GM04504 (cell line): ENCODE measurements at regions not wholly inside any gene's neighbourhood (a gene's known extent, or its start where the extent isn't known, plus 50 kb on each side); places are given as distances from the start of the nearest gene placed in this dataset.
"Not testable (repeated sequence)": the region's sequence is repeated elsewhere in the genome, so short reads cannot be mapped to it uniquely, and the experiment has no call there.

Source experiments
- DNase-seq: peaks from one replicate; pipeline ENCODE4 v3.0.0-alpha.2; 2012; ENCODE audit warnings: low read depth

GRCh38 chr2:103383541-103383940, 621.7 kb downstream of the TMEM182 start:
- DNase-seq, result no peak

- no peak for DNase-seq
Observed at GRCh38 chr2:103386872-103387271, 625.0 kb downstream of the TMEM182 start.

DNA sequence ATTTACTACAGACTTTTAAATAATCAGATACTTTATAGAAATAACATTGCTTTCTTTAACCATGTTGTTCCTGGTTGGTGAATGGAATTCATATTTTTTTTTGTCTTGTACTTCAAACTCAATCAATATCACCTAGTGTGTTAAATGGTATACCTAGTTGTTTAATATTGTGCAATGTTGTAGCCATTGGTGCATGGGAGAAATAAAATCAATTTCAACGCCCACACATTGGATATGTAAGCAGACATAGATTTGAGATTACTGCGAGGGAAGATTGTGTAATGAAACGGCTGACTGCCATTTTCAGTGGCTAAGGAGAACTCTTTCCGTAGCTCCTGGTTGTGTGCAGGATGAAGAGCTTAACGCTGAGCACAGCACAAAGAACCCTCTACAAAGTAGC, 626.1 kb downstream of the TMEM182 start:
- DNase-seq, result no peak

GRCh38 chr2:103396152-103396551, 634.3 kb downstream of the TMEM182 start:
- no peak for DNase-seq

DNA sequence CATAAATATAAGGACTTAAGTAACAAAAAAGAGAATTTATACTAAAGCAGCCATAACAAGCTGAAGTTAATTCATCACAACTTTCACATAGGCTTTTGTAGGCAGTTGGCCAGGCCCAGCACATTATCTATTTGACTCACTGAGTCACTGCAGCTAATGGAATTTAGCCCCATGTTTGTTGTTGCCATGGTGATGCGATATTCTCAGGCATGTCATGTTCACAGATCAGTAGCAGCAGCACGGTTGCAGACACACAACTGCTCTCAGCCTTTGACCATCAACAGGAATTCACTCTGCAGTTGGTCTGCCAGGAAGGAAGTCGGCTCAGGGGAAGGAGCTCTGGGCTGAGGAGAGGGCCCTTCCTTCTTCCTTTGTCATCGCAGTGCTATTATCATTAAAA, 639.8 kb downstream of the TMEM182 start:
- DNase-seq, result no peak

- DNase-seq, result no peak
Observed at GRCh38 chr2:103402336-103402735, 640.5 kb downstream of the TMEM182 start.

DNA sequence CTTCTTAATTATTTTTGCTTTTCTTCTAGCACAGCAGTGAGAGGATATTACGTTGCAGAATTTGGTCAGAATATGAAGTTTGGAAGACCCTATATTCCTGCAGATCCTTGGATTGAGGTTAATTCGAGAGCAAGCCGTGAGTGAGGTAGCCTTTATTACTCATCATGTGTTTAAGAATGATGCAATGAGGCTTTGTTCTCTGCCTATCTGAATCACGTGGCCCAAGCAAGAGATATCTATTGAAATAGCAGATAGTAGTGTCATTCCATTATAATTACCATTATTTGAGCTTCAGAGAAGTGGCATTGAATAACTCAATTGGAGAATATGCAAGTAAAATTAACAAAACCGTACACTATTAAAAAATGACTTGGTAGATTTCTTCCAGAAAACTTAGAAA, 641.1 kb downstream of the TMEM182 start:
- DNase-seq, result no peak

DNA sequence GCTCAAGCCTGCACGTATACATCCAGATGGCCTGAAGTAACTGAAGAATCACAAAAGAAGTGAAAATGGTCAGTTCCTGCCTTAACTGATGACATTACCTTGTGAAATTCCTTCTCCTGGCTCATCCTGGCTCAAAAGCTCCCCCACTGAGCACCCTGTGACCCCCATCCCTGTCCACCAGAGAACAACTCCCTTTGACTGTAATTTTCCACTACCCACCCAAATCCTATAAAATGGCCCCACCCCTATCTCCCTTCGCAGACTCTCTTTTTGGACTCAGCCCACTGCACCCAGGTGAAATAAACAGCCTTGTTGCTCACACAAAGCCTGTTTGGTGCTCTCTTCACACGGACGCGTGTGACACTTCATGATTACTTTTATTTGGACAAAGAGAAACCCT, 641.6 kb downstream of the TMEM182 start:
- not testable (repeated sequence) for DNase-seq

DNA sequence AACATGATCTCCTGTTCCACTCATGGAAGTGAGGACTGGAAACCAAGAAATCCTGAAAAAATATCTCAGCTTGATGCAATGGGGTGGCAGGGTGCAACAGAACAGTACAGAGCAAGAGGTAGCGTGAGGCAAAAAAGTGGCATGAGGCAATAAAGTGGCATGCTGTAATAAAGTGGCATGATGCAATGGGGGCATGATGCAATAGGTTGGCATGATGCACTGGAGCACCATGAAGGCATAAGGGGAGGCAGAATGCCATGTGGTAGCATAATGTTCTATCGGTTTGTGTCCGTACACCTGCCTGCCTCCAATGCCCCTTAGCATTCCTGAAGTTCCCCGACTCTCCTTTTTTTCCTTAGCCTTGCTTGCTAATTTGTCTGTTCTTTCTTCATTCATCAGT, 648.4 kb downstream of the TMEM182 start:
- no peak for DNase-seq

DNA sequence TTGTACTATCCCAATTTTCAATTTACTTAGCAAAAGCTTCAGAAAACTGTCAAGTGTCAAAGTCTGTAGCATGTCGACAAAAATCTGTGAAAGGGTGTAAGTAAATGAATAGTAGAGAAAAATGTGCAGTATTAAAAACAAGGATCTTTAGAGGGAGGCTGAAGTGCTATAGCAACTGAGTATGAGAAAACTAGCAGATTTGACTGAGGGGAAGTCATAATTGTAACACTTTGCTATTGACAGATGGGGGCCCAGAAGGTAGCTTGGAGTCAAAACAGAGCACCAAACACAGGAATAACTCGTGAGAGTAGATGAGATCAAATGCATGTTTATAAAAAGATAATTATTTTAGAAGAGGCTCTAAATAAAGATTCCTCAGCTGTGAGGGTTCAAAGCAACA, 657.7 kb downstream of the TMEM182 start:
- no peak for DNase-seq

DNA sequence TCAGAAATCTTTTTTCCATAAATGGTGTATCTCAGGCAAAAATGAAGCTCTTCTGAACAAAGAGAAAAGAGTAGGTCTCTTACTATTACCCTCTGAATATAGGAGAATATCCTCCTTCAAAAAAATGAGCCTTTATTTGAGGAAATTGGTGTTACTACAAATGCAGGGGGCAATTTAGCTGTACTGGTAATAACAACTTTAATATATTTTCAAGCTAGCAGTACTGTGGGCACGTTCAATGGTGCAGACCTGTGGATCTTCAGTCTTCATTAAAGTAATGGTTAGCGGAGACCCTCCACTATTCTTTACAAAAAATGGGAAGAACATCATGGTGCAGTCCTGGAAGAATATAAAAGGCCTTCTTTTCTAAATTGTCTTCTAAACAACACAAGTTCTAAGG, 661.3 kb downstream of the TMEM182 start:
- no peak for DNase-seq

DNA sequence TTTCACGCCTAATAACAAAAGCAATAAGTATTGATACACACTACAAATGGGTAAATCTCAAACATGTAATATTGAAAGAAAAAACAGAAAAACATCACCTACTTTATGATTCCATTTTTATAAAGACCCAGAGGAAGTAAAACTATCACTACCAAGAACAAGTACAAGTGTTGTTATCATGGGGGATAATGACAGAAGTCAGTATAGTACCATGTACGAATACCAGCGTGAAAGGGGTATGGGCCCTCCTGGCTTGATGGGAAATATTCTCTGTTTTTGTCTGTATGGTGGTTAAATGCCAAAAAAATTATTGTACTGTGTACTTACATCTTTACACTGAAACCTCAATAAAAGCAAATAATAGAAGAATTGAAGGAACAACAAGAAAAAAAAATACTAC, 665.7 kb downstream of the TMEM182 start:
- DNase-seq, result no peak

GRCh38 chr2:103430191-103430590, 668.4 kb downstream of the TMEM182 start:
- DNase-seq, result no peak

DNA sequence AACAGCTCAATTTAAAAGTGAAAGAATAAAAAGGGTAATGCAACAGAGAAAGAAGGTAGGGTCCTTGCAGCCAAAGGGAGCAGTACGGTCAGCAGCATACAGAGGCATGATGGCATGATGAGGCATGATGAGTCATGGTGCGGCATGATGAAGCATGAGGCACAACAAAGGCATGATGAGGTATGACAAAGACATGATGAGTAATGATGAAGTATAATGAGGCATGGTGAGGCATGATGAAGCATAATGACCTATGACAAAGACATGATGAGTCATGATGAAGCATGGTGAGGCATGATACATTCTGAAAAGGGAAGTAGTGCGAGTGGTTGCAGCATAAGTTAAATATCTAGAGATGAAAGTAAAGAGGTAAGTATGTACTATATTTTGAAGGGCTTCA, 673.2 kb downstream of the TMEM182 start:
- no peak for DNase-seq

- DNase-seq, result no peak
Observed at GRCh38 chr2:103437161-103437560, 675.3 kb downstream of the TMEM182 start.

DNA sequence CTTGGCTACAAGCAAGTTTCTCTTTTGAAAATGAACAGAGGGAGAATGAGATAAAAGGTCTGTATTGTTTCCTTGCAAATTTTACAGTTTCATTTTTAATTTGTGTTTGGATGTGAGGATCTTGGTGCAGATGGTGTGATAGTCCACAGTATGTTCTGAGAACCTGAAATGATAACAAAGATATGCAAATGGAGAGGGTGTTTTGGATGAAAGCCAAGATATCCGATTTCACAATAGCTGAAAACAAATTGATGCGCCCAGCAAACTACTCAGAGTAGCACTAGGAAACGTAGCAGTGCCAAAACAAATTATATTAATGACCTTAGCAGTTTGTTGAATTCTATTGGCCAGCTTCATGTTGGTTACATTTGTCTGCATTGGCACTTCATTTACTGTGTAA, 683.5 kb downstream of the TMEM182 start:
- no peak for DNase-seq

- DNase-seq, result no peak
Observed at GRCh38 chr2:103448495-103448894, 686.7 kb downstream of the TMEM182 start.

GRCh38 chr2:103451283-103451682, 689.5 kb downstream of the TMEM182 start:
- DNase-seq, result no peak

GRCh38 chr2:103459283-103459682, 697.5 kb downstream of the TMEM182 start:
- DNase-seq, result no peak

DNA sequence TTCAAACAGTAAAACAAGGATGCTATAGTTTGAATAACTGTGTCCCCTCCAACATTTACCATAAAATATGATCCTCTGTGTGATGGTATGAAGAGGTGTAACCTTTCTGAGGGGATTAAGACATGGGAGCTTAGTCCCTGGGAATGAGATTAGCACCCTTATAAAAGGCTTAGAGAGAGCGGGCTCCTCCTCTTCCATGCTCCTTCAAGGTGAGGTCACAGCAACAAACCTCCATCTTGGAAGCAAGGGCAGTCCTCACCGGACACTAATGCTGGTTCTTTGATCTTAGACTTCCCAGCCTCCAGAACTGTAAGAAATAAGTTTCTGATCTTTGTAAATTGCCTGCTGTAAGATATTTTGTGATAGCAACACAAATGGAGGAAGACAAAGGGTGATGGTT, 700.3 kb downstream of the TMEM182 start:
- DNase-seq, result no peak

DNA sequence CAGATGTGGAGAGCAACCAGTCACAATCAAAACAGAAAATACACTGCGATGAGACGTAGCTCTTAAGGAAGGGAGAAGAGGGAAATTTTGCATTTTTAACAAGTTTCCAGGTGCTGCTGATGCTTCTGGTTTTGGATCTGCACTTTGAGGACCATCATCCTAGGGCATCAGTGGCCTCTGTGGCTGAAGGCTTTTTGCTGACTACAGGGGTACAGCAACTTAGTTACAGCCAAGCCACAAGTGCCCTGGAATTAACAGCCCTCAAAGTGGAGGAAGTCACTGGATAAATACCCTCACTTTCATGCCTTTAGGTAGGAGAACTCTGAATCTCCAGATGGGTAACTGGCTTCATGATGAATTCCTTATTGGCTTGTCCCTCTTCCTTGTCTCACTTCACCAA, 700.9 kb downstream of the TMEM182 start:
- no peak for DNase-seq

DNA sequence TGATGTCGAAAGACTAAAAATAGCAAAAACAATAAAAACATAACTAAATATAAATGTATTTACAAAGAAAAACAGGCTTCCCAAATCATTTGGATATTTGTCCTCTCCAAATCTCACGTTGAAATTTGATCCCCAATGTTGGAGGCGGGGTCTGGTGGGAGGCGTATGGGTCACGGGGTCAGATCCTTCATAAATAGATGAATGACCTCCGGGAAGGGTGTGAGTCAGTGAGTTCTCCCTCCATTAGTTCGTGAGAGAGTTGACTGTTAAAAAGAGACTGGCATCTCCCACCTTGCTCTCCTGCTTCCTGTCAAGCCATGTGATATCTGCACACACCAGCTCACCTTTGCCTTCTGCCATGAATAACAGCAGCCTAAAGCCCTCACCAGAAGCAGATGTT, 703.0 kb downstream of the TMEM182 start:
- no peak for DNase-seq

DNA sequence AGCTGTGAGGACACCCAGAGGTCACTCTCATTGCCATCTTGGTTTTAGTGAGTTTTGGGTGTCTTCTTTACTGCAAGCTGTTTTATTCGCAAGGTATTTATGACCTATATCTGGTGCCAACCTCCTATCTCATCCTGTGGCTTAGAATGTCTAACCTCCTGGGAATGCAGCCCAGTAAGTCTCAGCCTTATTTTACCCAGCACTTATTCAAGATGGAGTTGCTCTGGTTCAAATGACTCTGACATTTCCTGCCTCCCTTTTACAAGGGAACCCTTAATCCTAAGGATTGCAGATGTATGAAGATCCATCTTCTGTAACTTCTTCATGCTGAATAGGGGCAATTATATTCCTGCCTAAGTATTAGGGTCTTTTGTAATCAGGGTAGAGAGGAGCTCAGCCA, 708.0 kb downstream of the TMEM182 start:
- no peak for DNase-seq

DNA sequence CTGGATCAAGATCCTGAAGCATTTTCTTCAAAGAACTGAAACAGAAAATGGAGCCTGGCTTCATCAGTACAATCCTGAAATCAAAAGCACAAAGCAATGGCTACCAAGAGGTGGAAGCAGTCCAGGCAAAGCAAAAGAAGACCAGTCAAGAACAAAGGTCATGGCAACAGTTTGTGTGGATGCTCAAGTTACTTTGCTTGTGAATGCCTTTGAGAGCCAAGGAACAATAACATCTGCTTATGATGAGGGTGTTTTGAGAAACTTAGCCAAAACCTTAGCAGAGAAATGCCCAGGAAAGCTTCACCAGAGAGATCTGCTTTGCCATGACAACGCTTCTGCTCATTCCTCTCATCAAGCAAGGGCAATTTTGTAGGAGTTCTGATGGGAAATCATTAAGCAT, 723.1 kb downstream of the TMEM182 start:
- no peak for DNase-seq

- no peak for DNase-seq
Observed at GRCh38 chr2:103496850-103497249, 735.0 kb downstream of the TMEM182 start.
